HEK293 (cell line): ENCODE measurements at regions not wholly inside any gene's neighbourhood (a gene's known extent, or its start where the extent isn't known, plus 50 kb on each side); places are given as distances from the start of the nearest gene placed in this dataset.

ENCODE experiments used
- CTCF ChIA-PET: fragments of 350-600 bp; formaldehyde crosslinking; extraction: SDS; loops from one replicate; lab custom pipeline; 2021; ENCODE audit warnings: antibody characterized with exemption; lab: Yijun Ruan, JAX
- POLR2A ChIA-PET: fragments of 300-600 bp; formaldehyde crosslinking; extraction: SDS; loops from one replicate; lab custom pipeline; 2020; ENCODE audit warnings: antibody characterized with exemption, inconsistent platforms; lab: Yijun Ruan, JAX
- H3K27ac ChIP-seq: fragments of 200-500 bp; sonication (Bioruptor generic); 2 replicates; pipeline ENCODE4 v1.5.1; 2014; ENCODE audit warnings: low read depth, low read length, control low read depth, inconsistent platforms; ENCODE audit errors: extremely low read depth
- H3K36me3 ChIP-seq, 2 experiments: fragments of 200-500 bp in 1 of 2; sonication (Bioruptor generic) in 1 of 2; 1 replicate in 1 of 2; 2 replicates in 1 of 2; pipeline ENCODE4 v1.5.1; 2014 to 2017; ENCODE audit warnings: inconsistent platforms in 2 of 2, low read length in 2 of 2; ENCODE audit not compliant: control insufficient read depth in 2 of 2, insufficient read depth in 1 of 2
- H3K4me1 ChIP-seq: fragments of 200-500 bp; sonication (Bioruptor generic); 2 replicates; pipeline ENCODE4 v1.5.1; 2014; ENCODE audit warnings: mild to moderate bottlenecking, low read length, inconsistent platforms; ENCODE audit not compliant: control insufficient read depth, insufficient read depth
- H3K4me3 ChIP-seq: 2 replicates; pipeline ENCODE4 v1.5.1; 2011; ENCODE audit warnings: low read depth, mild to moderate bottlenecking, control low read depth, low read length, moderate library complexity
- H3K9me3 ChIP-seq: fragments of 200-500 bp; sonication (Bioruptor generic); 2 replicates; pipeline ENCODE4 v1.5.1; 2014; ENCODE audit warnings: low read depth, low read length, inconsistent platforms; ENCODE audit not compliant: control insufficient read depth, insufficient read depth
- EGR2 ChIP-seq: fragments of 450-650 bp; formaldehyde crosslinking; IDR thresholded peaks from 2 replicates; pipeline ENCODE4 v1.5.1; 2016; ENCODE audit warnings: low read depth, missing biosample characterization, missing genetic modification characterization
- ELK4 ChIP-seq: IDR thresholded peaks from 2 replicates; pipeline ENCODE4 v1.6.1; 2011; ENCODE audit warnings: mild to moderate bottlenecking, low read depth, low read length, borderline replicate concordance
- HOXC10 ChIP-seq: sonication (generic); formaldehyde crosslinking; IDR thresholded peaks from 2 replicates; pipeline ENCODE4 v1.8.1; 2023; ENCODE audit warnings: mild to moderate bottlenecking, missing genetic modification reagents
- HOXD13 ChIP-seq: sonication (generic); formaldehyde crosslinking; IDR thresholded peaks from 2 replicates; pipeline ENCODE4 v1.8.0; 2022; ENCODE audit warnings: missing genetic modification reagents, borderline replicate concordance
- PRDM4 ChIP-seq: fragments of 450-650 bp; formaldehyde crosslinking; IDR thresholded peaks from 2 replicates; pipeline ENCODE4 v1.5.1; 2017; ENCODE audit warnings: missing biosample characterization, missing genetic modification characterization
- RBAK ChIP-seq: fragments of 450-650 bp; formaldehyde crosslinking; IDR thresholded peaks from 2 replicates; pipeline ENCODE4 v1.5.1; 2016; ENCODE audit warnings: missing biosample characterization, missing genetic modification characterization
- YY1 ChIP-seq: fragments of 450-650 bp; formaldehyde crosslinking; IDR thresholded peaks from 2 replicates; pipeline ENCODE4 v1.5.1; 2018; ENCODE audit warnings: missing biosample characterization, missing genetic modification characterization
- ZFP69B ChIP-seq: fragments of 450-650 bp; formaldehyde crosslinking; IDR thresholded peaks from 2 replicates; pipeline ENCODE4 v1.5.1; 2016; ENCODE audit warnings: missing biosample characterization, missing genetic modification characterization
- ZNF19 ChIP-seq: fragments of 450-650 bp; formaldehyde crosslinking; IDR thresholded peaks from 2 replicates; pipeline ENCODE4; 2016; ENCODE audit warnings: missing biosample characterization, missing genetic modification characterization, low read depth
- ZNF221 ChIP-seq: fragments of 450-650 bp; formaldehyde crosslinking; IDR thresholded peaks from 2 replicates; pipeline ENCODE4 v1.5.1; 2017; ENCODE audit warnings: missing biosample characterization, missing genetic modification characterization, borderline replicate concordance
- ZNF335 ChIP-seq: fragments of 450-650 bp; formaldehyde crosslinking; conservative IDR thresholded peaks from 2 replicates; pipeline ENCODE4 v1.5.1; 2016; ENCODE audit warnings: missing biosample characterization, missing genetic modification characterization
- ZNF37A ChIP-seq: fragments of 450-650 bp; IDR thresholded peaks from 2 replicates; pipeline ENCODE4 v1.5.1; 2018; ENCODE audit warnings: missing biosample characterization, missing genetic modification characterization
- ZNF404 ChIP-seq: fragments of 450-650 bp; formaldehyde crosslinking; IDR thresholded peaks from 2 replicates; pipeline ENCODE4 v1.5.1; 2017; ENCODE audit warnings: missing biosample characterization, missing genetic modification characterization
- ZNF416 ChIP-seq: fragments of 450-650 bp; formaldehyde crosslinking; IDR thresholded peaks from 2 replicates; pipeline ENCODE4 v1.5.1; 2016; ENCODE audit warnings: missing biosample characterization, missing genetic modification characterization
- ZNF423 ChIP-seq: fragments of 450-650 bp; formaldehyde crosslinking; IDR thresholded peaks from 2 replicates; pipeline ENCODE4 v1.5.1; 2016; ENCODE audit warnings: missing biosample characterization, missing genetic modification characterization
- ZNF488 ChIP-seq: fragments of 450-650 bp; formaldehyde crosslinking; IDR thresholded peaks from 2 replicates; pipeline ENCODE4 v1.5.1; 2016; ENCODE audit warnings: missing biosample characterization, missing genetic modification characterization
- ZNF501 ChIP-seq: fragments of 450-650 bp; formaldehyde crosslinking; IDR thresholded peaks from 2 replicates; pipeline ENCODE4 v1.5.1; 2016; ENCODE audit warnings: missing biosample characterization, missing genetic modification characterization
- ZNF548 ChIP-seq: fragments of 450-650 bp; formaldehyde crosslinking; IDR thresholded peaks from 2 replicates; pipeline ENCODE4 v1.5.1; 2016; ENCODE audit warnings: missing biosample characterization, missing genetic modification characterization
- ZNF549 ChIP-seq: fragments of 450-650 bp; IDR thresholded peaks from 2 replicates; pipeline ENCODE4 v1.5.1; 2018; ENCODE audit warnings: missing biosample characterization, missing genetic modification characterization, mild to moderate bottlenecking, inconsistent platforms, moderate library complexity
- ZNF558 ChIP-seq: fragments of 450-650 bp; formaldehyde crosslinking; IDR thresholded peaks from 2 replicates; pipeline ENCODE4 v1.5.1; 2016; ENCODE audit warnings: missing biosample characterization, missing genetic modification characterization
- ZNF624 ChIP-seq: fragments of 450-650 bp; formaldehyde crosslinking; IDR thresholded peaks from 2 replicates; pipeline ENCODE4 v1.5.1; 2017; ENCODE audit warnings: missing biosample characterization, missing genetic modification characterization
- ZNF692 ChIP-seq: fragments of 450-650 bp; formaldehyde crosslinking; IDR thresholded peaks from 2 replicates; pipeline ENCODE4 v1.5.1; 2016; ENCODE audit warnings: missing biosample characterization, missing genetic modification characterization
- ZNF785 ChIP-seq: fragments of 450-650 bp; formaldehyde crosslinking; IDR thresholded peaks from 2 replicates; pipeline ENCODE4 v1.5.1; 2016; ENCODE audit warnings: missing biosample characterization, missing genetic modification characterization
- ZXDB ChIP-seq: fragments of 450-650 bp; formaldehyde crosslinking; IDR thresholded peaks from 2 replicates; pipeline ENCODE4 v1.5.1; 2016; ENCODE audit warnings: missing biosample characterization, missing genetic modification characterization
- TF ChIP-seq, protein P1 (sequence below): fragments of 450-650 bp; formaldehyde crosslinking; IDR thresholded peaks from 2 replicates; pipeline ENCODE4 v1.5.1; 2016; ENCODE audit warnings: missing biosample characterization, missing genetic modification characterization

- H3K9me3 ChIP-seq, result no peaks in the 10 kb centered on the region
- H3K36me3 ChIP-seq, result no peaks in the 10 kb centered on the region
- H3K4me1 ChIP-seq, result no peaks in the 10 kb centered on the region
- TF ChIP-seq ZNF404 (tag by site-specific recombination) (no peak), HOXC10 (CRISPR knock-in tag) (no peak), ZNF785 (tag by site-specific recombination) (no peak), ZNF37A (tag by site-specific recombination) (no peak), ZNF488 (no peak), ZNF423 (tag by site-specific recombination) (no peak), ZNF624 (tag by site-specific recombination) (no peak), ZNF19 (tag by site-specific recombination) (no peak), HOXD13 (CRISPR knock-in tag) (no peak), ZNF501 (tag by site-specific recombination) (no peak), ZNF692 (tag by site-specific recombination) (no peak), ZNF558 (tag by site-specific recombination) (no peak)
- ChIA-PET POLR2A (no interaction called here), CTCF (no interaction called here)
- H3K27ac ChIP-seq, result no peak overlapping the region
- H3K4me3 ChIP-seq, result no peak overlapping the region
Observed at GRCh38 chr13:61563645-61564044, 148.0 kb upstream of the PCDH20 start.

GRCh38 chr13:61546911-61547310, 131.3 kb upstream of the PCDH20 start:
- no peak overlapping the region for H3K27ac ChIP-seq
- TF ChIP-seq ZNF423 (tag by site-specific recombination) (no peak), ZNF221 (tag by site-specific recombination) (no peak), YY1 (tag by site-specific recombination) (no peak)
- TF ChIP-seq, all 188 proteins: peak for 0
- Histone ChIP-seq H3K9me3 (no peaks in the 10 kb centered on the region), H3K4me3 (no peak overlapping the region), H3K36me3 (no peaks in the 10 kb centered on the region), H3K4me1 (no peaks in the 10 kb centered on the region)
- CTCF ChIA-PET, result no interaction called here
- POLR2A ChIA-PET, result no interaction called here

DNA sequence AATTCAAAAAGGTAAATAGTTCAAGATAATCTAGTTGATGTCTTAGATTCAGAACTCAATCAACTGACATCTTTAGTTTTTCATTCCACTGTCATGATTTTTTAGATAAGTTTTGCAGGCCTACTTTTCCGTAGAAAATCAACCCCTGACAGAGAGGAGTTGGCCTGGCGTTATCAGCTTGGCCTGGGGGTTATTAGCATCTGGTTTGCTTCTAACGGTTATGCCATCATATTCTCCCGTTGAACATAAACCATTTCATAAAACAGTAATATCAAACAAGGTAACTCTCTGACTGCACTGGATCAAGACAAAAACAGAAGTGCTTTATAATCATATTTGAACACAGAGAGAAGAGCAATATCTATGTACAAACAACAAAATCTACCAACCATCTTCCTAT, 130.8 kb upstream of the PCDH20 start:
- ChIA-PET POLR2A (no interaction called here), CTCF (no interaction called here)
- Histone ChIP-seq H3K36me3 (no peaks in the 10 kb centered on the region), H3K27ac (no peak overlapping the region), H3K4me1 (no peaks in the 10 kb centered on the region), H3K4me3 (no peak overlapping the region), H3K9me3 (no peaks in the 10 kb centered on the region)
- no peak for TF ChIP-seq ZFP69B (tag by site-specific recombination)
- TF ChIP-seq EGR2 (tag by site-specific recombination), result no peak
- no peak for TF ChIP-seq ELK4
- TF ChIP-seq ZNF548 (tag by site-specific recombination), result no peak
- TF ChIP-seq RBAK, result no peak
- TF ChIP-seq ZNF423 (tag by site-specific recombination), result no peak
- TF ChIP-seq PRDM4 (tag by site-specific recombination), result no peak
- no peak for TF ChIP-seq ZNF549
- no peak for TF ChIP-seq ZNF335 (tag by site-specific recombination)
- TF ChIP-seq ZNF416 (tag by site-specific recombination), result no peak
- TF ChIP-seq, protein P1, sequence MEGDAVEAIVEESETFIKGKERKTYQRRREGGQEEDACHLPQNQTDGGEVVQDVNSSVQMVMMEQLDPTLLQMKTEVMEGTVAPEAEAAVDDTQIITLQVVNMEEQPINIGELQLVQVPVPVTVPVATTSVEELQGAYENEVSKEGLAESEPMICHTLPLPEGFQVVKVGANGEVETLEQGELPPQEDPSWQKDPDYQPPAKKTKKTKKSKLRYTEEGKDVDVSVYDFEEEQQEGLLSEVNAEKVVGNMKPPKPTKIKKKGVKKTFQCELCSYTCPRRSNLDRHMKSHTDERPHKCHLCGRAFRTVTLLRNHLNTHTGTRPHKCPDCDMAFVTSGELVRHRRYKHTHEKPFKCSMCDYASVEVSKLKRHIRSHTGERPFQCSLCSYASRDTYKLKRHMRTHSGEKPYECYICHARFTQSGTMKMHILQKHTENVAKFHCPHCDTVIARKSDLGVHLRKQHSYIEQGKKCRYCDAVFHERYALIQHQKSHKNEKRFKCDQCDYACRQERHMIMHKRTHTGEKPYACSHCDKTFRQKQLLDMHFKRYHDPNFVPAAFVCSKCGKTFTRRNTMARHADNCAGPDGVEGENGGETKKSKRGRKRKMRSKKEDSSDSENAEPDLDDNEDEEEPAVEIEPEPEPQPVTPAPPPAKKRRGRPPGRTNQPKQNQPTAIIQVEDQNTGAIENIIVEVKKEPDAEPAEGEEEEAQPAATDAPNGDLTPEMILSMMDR, result no peak
- TF ChIP-seq ZXDB (tag by site-specific recombination), result no peak
- no peak for TF ChIP-seq ZNF692 (tag by site-specific recombination)
